GM21619 (cell line): ENCODE measurements at regions not wholly inside any gene's neighbourhood (a gene's known extent, or its start where the extent isn't known, plus 50 kb on each side); places are given as distances from the start of the nearest gene placed in this dataset.

Experiments
- ATAC-seq: cut with Tn5 transposase; IDR thresholded peaks from one replicate; pipeline ENCODE4 v1.9.1; 2021; ENCODE audit not compliant: unreplicated experiment

DNA sequence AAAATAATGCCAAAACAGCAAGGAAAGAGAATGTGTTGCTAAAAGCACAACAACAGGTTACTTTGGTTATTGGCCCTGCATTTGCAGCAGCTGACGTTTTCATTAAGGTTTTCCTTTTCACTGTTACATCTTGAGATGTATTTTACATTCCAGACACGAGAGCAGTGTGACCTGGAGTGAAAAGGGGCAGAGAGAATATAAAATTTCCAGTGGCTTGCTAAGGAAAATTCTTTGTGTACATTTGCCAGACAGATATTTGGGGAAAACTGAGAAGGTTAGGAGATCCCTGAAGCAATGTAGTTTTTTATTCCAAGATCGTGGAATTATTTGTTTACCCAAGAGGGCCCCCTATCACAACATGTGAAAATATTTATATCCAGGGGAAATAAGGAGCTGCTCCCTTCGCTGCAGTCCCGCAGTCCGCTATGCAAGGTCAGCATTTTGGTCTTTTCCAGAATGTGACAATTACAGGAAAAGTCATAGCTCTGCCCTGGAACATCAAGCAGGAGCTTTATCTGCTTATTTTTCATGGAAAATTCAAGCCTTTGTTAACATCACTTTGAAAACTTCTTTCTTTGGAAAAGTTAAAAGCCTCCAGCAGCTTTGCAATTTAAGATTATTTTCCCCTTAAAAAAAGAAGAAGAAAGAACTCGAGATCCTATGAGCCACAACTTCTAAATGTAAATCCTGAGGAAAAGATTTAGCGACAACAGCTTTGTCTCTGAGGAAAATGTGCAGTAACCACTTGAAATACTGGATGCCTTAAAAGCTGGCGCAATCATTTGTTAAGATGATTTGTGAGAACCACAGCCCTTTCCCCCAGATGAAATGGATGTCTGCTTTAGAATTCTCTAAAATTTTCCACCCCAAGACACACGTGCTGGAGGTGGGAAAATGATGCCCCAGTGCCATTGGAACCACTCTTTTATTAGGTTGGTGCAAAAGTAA lies 256.4 kb upstream of the TPM1 start:
- no peak for ATAC-seq

- no peak for ATAC-seq
Observed at GRCh38 chr15:62787401-62787800, 255.1 kb upstream of the TPM1 start.

DNA sequence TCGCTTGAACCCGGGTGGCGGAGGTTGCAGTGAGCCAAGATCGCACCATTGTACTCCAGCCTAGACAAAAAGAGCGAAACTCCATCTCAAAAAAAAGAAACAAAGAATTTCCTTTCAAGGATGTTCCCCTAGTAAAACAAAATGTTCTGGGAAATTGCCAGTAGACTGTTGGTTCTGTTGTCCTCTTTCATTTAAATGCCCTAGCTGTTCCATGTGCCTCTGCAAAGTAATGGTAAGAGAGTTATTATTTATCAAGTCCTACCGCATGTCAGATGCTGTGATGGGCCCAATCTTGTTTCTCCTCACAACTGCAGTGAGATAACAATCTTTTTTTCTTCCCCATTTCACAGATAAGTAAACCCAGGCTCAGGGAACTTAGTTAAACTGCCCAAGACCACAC lies 254.3 kb upstream of the TPM1 start:
- ATAC-seq: no peak

DNA sequence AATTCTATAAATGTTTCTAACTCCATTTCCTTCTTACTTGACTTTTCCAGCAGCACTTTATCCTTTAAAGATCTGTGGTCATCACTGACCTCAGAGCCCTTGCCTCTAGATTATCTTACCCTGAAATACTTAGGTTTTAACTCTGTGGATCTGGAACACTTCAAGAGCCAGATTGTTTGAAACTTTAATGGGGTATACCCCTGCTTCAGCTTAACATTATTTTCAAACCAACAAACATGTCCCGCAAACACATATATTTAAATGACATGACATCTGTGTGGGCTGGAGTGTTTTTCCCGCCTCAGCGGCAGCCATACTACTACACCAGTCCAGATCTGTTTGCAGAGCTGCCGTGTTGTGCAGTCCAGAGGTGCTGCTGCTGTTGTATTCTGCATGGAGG lies 252.0 kb upstream of the TPM1 start:
- no peak for ATAC-seq

DNA sequence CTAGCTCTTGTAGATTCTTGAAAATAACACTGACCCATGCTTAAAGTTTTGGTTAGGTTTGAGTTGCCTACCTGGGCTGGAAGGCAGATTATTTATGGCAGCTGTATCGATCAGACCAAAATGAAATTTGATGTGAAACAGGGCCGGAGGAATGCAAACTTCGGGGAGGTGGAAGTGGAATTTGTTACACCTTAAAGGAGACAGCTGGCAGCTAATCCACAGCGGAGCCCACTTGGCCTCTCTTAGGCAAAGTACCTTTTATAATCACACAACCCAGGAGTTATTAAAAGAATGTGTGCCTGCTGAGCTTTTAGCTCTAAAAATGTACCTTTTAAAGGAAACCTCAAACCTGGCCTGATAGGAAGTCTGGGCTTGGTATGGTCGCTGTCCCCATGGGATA lies 250.9 kb upstream of the TPM1 start:
- ATAC-seq: no peak

DNA sequence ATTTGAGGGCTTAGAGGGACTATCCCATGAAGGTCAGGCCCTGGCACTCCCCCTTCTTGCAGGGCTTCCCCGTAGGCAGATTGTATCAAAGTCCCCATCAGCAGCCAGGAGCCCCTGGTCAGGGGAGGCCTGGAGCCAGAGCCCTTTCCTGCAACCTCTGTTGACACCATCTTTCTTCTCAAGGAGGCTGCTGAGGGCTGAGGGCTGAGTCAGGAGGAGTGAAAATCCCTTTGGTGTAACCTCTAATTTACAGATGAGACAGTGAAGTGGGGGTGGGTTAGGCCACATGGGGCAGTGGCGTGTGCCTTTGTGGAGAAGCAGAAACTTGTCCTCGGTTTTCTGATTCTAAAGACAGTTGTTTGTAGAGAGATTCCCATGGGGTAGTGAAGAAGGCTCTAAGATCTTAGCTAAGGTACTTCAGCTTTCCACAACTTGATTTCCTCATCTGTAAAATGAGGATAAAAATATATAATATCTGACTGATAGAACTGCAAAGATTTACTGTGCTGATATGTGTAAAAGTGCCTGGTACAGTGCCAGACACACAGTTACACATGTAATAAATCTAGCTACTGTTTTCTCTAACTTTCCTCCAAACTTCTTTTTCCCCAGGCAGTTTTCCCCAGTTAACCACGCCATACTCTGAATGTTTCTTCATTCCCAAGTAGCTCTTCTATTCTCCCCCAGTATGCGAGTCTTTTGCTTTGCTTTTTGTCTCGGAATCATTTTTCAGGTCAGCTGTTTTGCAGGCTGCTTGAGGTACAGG lies 249.4 kb upstream of the TPM1 start:
- ATAC-seq: no peak

GRCh38 chr15:62793752-62794144 lies 248.8 kb upstream of the TPM1 start:
- no peak for ATAC-seq

GRCh38 chr15:62795171-62795570 lies 247.4 kb upstream of the TPM1 start:
- no peak for ATAC-seq

DNA sequence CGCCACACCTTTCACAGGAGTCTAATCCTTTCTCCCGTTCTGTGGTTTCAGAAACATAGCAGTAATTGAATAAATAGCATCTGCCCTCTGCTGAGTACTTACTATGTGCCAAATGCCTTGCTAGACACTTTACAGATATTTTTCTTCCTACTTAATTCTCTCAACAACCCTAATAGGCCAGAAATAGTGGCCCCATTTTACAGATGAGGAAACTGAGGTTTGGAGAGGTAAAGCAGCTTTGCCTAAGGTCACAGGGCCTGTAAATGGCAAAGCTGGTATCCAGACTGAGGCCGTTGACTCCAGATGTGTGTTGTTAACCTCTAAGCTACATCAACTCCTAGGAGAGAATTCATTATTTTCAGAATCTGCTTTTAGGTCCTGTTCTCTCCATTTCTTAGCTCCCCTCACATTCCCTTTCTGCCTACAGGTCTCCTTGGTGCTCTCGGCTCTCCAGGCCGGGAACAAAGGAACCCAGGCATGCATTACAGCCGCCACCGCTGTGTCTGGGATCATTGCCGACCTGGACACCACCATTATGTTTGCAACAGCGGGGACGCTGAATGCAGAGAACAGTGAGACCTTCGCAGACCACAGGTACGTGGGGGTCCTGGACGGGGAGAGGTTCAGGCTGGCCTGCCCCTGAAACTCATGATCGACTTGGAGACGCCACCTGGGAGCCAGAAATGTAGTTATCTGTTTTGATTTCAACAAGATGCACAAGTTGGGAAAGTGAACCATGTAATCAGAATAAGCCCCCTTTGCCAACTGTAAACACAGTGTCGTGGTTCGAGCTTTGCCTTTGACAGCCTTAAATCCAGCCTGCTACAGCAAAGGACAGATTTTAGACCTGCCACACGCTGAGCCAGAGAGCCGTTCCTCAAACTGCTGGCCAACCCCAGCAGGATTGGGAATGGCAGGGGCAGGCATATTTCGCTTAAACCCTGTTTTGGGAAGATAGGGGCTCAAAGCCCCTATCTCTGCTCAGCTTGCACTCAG lies 246.5 kb upstream of the TPM1 start:
- ATAC-seq: no peak

- ATAC-seq: no peak
Observed at GRCh38 chr15:62797171-62797570, 245.4 kb upstream of the TPM1 start.

DNA sequence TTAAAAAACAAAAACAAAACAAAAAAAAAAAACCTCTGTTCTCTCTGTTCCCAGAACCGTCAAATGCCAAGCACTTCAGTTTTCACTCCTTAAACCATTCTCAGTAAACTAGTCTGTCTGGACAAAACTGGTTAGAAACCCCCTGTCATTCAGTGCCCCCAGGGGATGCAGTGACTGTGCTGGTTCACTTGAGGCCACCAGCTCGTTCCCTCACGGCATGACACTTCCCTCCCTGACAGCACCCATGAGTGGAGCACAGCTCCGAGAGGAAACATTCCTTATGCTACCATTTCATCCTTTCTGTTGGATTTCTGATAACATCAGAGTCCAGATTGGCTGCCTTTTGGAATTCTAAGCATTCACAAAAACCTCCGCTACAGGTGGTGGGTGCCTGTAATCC lies 244.0 kb upstream of the TPM1 start:
- ATAC-seq: no peak

DNA sequence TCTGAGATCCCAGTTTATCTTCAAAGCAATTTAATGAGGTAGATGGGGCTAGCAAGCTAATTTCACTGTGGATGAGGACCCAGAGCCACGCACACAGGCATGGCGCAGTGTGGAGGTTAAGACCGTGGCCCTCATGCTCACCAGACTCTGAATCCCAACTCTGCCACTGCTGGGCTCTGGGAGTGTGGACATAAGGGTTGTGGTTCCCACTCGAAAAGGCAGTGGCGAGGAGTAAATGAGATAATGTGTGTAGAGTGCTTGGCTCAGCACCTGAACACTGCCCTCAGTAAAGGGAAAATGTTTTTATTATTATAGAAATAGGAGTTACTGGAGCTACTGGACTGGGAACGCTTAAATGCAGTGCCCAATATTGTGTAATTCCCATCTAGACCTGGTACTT lies 243.5 kb upstream of the TPM1 start:
- no peak for ATAC-seq

- no peak for ATAC-seq
Observed at GRCh38 chr15:62799919-62800318, 242.6 kb upstream of the TPM1 start.

DNA sequence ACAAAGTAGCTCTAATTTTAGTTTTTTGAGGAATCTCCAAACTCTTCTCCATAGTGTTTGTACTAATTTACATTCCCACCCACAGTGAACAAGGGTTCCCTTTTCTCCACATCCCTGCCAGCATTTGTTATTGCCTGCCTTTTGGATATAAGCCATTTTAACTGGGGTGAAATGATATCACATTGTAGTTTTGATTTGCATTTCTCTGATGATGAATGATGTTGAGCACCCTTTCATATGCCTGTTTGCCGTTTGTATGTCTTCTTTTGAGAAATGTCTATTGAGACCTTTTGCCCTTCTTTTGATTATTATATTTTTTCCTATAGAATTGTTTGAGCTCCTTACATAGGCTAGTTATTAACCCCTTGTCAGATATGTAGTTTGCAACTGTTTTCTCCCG lies 239.9 kb upstream of the TPM1 start:
- ATAC-seq: no peak

DNA sequence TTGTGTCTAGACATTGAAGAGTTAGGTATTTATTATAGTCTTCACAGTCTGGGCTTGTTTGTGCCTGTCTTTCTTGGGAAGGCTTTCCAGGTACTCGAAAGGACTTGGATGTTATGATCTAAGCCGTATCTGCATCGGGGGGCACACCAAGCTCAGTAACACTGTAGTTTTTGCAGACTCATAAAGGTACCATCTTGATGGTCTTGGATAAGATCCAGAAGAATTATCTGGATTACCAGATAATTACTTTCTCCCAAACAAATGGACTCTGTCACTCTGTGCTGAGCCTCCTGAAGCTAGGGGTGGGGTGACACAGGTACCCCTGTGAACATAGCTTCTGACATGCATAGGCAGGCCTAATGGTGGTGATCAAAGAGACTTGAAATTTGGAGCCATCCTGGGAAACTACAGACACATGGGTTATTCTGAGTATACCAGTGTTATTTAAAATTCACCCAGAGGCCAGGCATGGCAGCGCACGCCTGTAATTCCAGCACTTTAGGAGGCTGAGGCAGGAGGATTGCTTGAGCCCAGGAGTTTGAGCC lies 238.6 kb upstream of the TPM1 start:
- no peak for ATAC-seq

GRCh38 chr15:62805502-62805901 lies 237.0 kb upstream of the TPM1 start:
- ATAC-seq: no peak

DNA sequence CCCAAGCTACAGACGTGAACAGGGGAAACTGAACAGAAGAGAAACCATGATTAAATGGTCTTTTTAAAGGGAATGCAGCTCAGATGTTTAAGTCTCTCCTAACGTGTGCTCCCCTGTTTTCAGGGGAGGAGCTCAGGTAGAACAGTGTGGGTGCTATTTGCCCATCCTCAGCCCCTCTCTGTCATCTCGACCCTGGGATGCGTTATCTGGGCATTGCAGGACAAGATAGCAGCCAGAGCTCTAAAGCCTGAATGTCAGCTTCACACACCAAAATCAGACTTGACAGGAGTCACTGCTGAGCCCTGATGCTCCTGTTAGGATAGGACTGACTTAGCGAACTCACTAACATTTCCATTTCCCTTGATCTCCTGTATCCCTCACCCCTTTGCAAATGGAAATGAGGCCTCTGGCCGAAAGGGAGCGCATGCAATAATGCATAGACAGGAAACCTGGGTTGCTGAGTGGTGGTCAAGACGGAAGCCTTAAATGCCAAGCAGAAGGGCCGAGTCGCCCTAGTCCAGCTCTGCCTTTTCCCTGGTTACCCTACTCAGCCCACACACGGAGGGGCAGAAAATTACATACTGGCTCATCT lies 234.9 kb upstream of the TPM1 start:
- ATAC-seq: no peak

DNA sequence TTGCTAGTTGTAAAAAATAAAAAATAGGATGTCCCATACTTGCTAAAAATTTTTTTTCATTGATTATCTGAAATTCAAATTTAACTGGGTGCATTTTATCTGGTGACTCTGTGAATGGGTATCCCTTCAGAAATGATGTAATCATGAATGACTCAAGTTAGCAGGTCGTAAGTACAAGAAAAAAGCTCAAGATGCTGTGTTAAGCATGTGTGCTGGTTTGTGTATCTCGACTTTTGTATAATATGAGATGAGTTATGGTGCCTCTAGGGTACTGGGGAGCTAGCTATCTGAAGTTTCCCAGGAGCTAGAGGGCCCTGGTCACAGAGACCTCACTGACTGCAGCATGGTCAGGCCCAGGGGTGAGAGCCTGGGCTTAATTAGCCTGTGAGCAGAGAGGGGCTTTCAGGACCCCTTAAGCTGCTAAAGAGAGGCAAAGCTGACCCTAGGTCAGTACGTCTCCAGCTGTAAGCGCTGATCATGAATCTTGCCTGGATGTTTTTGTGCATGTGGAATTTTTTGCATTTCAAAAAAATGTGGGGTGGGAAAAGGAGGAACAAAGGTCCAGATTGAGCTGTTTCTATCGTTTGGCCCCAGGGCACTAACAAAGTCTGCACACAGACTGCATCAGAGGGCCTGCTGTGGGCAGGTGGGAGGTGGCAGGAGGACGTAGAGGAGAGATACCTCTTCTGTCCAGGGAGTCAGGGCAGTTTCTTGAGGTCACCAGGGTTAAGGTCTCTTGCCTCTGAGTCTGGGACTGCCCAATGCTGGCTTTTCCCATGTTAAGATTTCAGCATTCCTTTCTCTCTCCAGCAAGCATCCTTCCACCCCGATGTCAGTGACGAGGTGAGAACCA lies 233.2 kb upstream of the TPM1 start:
- ATAC-seq: no peak

- no peak for ATAC-seq
Observed at GRCh38 chr15:62809968-62810260, 232.6 kb upstream of the TPM1 start.

DNA sequence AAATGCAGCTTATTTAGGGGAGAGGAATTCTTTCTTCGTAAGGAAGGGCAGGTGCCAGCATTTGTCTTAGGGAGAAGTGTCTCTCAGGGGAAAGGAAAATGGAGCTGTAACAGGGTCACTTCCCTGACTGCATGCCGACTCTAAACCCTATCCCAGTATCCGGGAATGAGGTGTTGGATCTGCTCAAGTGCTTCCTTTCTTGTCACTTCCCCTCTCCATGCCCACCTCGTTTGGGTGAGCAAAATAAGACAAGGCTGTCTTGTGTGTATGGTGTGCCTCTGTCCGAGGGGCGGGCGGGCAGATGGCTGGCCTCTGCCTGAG lies 230.1 kb upstream of the TPM1 start:
- ATAC-seq: no peak
